ENCODE measurements at regions not wholly inside any gene's neighbourhood (a gene's known extent, or its start where the extent isn't known, plus 50 kb on each side); places are given as distances from the start of the nearest gene placed in this dataset.
"Not testable (repeated sequence)": the region's sequence is repeated elsewhere in the genome, so short reads cannot be mapped to it uniquely, and the experiment has no call there.

GRCh38 chr9:78963911-78964310, 607.9 kb upstream of the TLE4 start:
- no peak for DNase-seq

- no peak for DNase-seq
These were observed 604.1 kb upstream of the TLE4 start for GRCh38 chr9:78967596-78968217.

- no peak for DNase-seq
These were observed 601.4 kb upstream of the TLE4 start for GRCh38 chr9:78970375-78970774.

GRCh38 chr9:78971540-78971939, 600.2 kb upstream of the TLE4 start:
- no peak for DNase-seq

- no peak for DNase-seq
These were observed 599.3 kb upstream of the TLE4 start for GRCh38 chr9:78972303-78972999.

- no peak for DNase-seq
These were observed 597.9 kb upstream of the TLE4 start for GRCh38 chr9:78973907-78974306.

GRCh38 chr9:78982849-78983248, 588.9 kb upstream of the TLE4 start:
- no peak for DNase-seq

- DNase-seq: peak in 1 of 51 donors; percentile 0
These were observed 586.6 kb upstream of the TLE4 start for GRCh38 chr9:78985084-78985738.

- DNase-seq: no peak
These were observed 585.3 kb upstream of the TLE4 start for GRCh38 chr9:78986446-78986845.

GRCh38 chr9:78989031-78989658, 582.6 kb upstream of the TLE4 start:
- DNase-seq: no peak

- no peak for DNase-seq
These were observed 577.3 kb upstream of the TLE4 start for GRCh38 chr9:78994471-78994870.

- not testable (repeated sequence) for DNase-seq
These were observed 576.8 kb upstream of the TLE4 start for GRCh38 chr9:78994974-78995373.

GRCh38 chr9:78997296-78997695, 574.5 kb upstream of the TLE4 start:
- no peak for DNase-seq

GRCh38 chr9:79000230-79001002, 571.3 kb upstream of the TLE4 start:
- DNase-seq: no peak

- DNase-seq: no peak
These were observed 570.8 kb upstream of the TLE4 start for GRCh38 chr9:79001012-79001411.

- no peak for DNase-seq
These were observed 568.3 kb upstream of the TLE4 start for GRCh38 chr9:79003514-79003913.

- DNase-seq: no peak
These were observed 567.7 kb upstream of the TLE4 start for GRCh38 chr9:79004032-79004431.

GRCh38 chr9:79006546-79006945, 565.2 kb upstream of the TLE4 start:
- no peak for DNase-seq

- no peak for DNase-seq
These were observed 563.9 kb upstream of the TLE4 start for GRCh38 chr9:79007701-79008483.

- no peak for DNase-seq
These were observed 562.8 kb upstream of the TLE4 start for GRCh38 chr9:79008916-79009315.

GRCh38 chr9:79011461-79011860, 560.3 kb upstream of the TLE4 start:
- no peak for DNase-seq
